PC-3 (cell line): ENCODE measurements at regions not wholly inside any gene's neighbourhood (a gene's known extent, or its start where the extent isn't known, plus 50 kb on each side); places are given as distances from the start of the nearest gene placed in this dataset.
"Not testable (repeated sequence)": the region's sequence is repeated elsewhere in the genome, so short reads cannot be mapped to it uniquely, and the experiment has no call there.

ENCODE experiments used
- ATAC-seq: fragments of 200-7000 bp; cut with Tn5 transposase; 2 replicates; pipeline ENCODE4 v1.9.1; 2020; ENCODE audit warnings: mild to moderate bottlenecking, moderate library complexity
- BruUV-seq: library from RNA; stranded (reverse); fragments of 400-500 nt; replicated peaks from 2 replicates; lab custom pipeline; 2021; lab: Mats Ljungman, UMichigan
- CTCF ChIA-PET: fragments of 300-600 bp; sonication (Branson Sonifier 250); formaldehyde crosslinking; loops from one replicate; lab custom pipeline; 2022; ENCODE audit warnings: antibody characterized with exemption; lab: Charles Lee
- POLR2A ChIA-PET: fragments of 300-600 bp; sonication (Branson Sonifier 250); formaldehyde crosslinking; loops from one replicate; lab custom pipeline; 2022; ENCODE audit warnings: antibody characterized with exemption; ENCODE audit not compliant: unreplicated experiment; lab: Charles Lee
- DNase-seq: peaks from one replicate; pipeline ENCODE4 v3.0.0-alpha.2; 2015
- H2AFZ ChIP-seq: fragments of 300-600 bp; sonication (generic); 2 replicates; pipeline ENCODE4 v1.6.0; 2016; ENCODE audit warnings: antibody characterized with exemption, low read length
- H3F3A ChIP-seq: fragments of 300-600 bp; sonication (generic); one replicate; pipeline ENCODE4 v1.6.0; 2017; ENCODE audit warnings: antibody characterized with exemption, low read length, control low read depth, mild to moderate bottlenecking; ENCODE audit not compliant: unreplicated experiment
- H3K27ac ChIP-seq: fragments of 300-600 bp; sonication (generic); 2 replicates; pipeline ENCODE4 v1.5.1; 2016; ENCODE audit warnings: mild to moderate bottlenecking, low read length
- H3K27me3 ChIP-seq: fragments of 300-600 bp; sonication (generic); 2 replicates; pipeline ENCODE4 v1.6.1; 2016; ENCODE audit warnings: low read length, mixed read lengths
- H3K36me3 ChIP-seq: fragments of 300-600 bp; sonication (generic); 2 replicates; pipeline ENCODE4 v1.6.1; 2016; ENCODE audit warnings: low read depth, mixed run types, low read length, mixed read lengths
- H3K4me1 ChIP-seq: fragments of 300-600 bp; sonication (generic); 2 replicates; pipeline ENCODE4 v1.5.1; 2016; ENCODE audit warnings: low read length; ENCODE audit not compliant: insufficient read depth
- H3K4me2 ChIP-seq: fragments of 300-600 bp; sonication (generic); 2 replicates; pipeline ENCODE4 v1.6.0; 2016; ENCODE audit warnings: low read length
- H3K4me3 ChIP-seq: fragments of 300-600 bp; sonication (generic); 2 replicates; pipeline ENCODE4 v1.5.1; 2016; ENCODE audit warnings: mild to moderate bottlenecking, low read length, mixed read lengths
- H3K79me2 ChIP-seq: fragments of 300-600 bp; sonication (generic); 2 replicates; pipeline ENCODE4 v1.6.1; 2017; ENCODE audit warnings: low read length, mixed read lengths
- H3K9ac ChIP-seq: fragments of 300-600 bp; sonication (generic); 2 replicates; pipeline ENCODE4 v1.6.0; 2016; ENCODE audit warnings: mild to moderate bottlenecking, low read length
- H3K9me2 ChIP-seq: fragments of 300-600 bp; sonication (generic); replicated peaks from 2 replicates; pipeline ENCODE4 v1.6.1; 2016; ENCODE audit warnings: mixed run types, low read length, mixed read lengths
- H3K9me3 ChIP-seq: fragments of 300-600 bp; sonication (generic); 2 replicates; pipeline ENCODE4 v1.6.1; 2016; ENCODE audit warnings: low read length, mixed read lengths
- H4K20me1 ChIP-seq: fragments of 300-600 bp; sonication (generic); 2 replicates; pipeline ENCODE4 v1.6.1; 2016; ENCODE audit warnings: low read length, mixed read lengths
- EZH2 ChIP-seq: fragments of 300-600 bp; sonication (generic); IDR thresholded peaks from one replicate; pipeline ENCODE4 v1.6.1; 2017; ENCODE audit warnings: antibody characterized with exemption, mild to moderate bottlenecking, low read length; ENCODE audit not compliant: unreplicated experiment
- EZH2phosphoT487 ChIP-seq: fragments of 300-600 bp; sonication (generic); IDR thresholded peaks from 2 replicates; pipeline ENCODE4 v1.6.1; 2018; ENCODE audit warnings: mild to moderate bottlenecking, antibody characterized with exemption, low read length, borderline replicate concordance
- intact Hi-C: fragments of 100-400 bp; cut with micrococcal nuclease; formaldehyde crosslinking; loops from 2 replicates; pipeline ENCODE4 v1.9.0; 2023
- TF ChIP-seq, protein P1 (sequence below): fragments of 300-600 bp; sonication (generic); conservative IDR thresholded peaks from 2 replicates; pipeline ENCODE4 v1.5.1; 2017; ENCODE audit warnings: antibody characterized with exemption, low read depth, mild to moderate bottlenecking, low read length

DNA sequence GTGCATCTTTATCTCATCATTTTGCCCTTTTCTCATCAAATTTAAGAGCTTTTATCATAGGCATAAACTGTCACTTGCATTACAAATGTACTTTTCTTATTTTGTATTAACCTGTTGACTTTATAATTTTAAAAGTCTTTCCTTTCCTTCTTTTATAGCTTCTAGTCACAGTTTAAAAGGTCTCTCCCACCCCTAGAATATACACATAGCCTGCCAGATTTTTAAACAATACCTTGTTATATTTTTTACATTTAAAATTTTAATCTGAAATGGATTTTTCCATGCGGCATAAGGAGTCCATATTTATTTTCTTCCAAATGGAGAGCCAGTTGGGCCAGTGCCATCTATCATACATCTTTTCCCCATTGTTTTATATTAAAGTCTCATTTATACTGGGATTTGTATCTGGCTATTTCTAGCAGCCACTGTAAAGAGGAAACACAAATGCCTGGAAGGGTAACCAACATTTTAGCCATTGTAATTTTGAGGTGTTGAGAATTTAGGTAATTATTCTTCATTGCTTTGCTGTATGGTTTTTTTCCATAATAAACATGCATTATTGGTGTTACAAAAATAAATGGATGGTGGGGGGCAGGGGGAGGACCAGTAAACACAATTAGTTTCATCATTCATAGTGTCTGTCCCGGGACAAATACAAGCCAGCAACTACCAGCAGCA, 92.8 kb downstream of the CCDC71L start:
- Histone ChIP-seq H3K27me3 (no peaks in the 10 kb centered on the region), H3K4me3 (no peak overlapping the region), H3K36me3 (no peaks in the 10 kb centered on the region), H2AFZ (peak overlapping the region; percentile 32; the same call in 1 of the 2 replicates), H3K9ac (no peak overlapping the region), H3F3A (no peaks in the 10 kb centered on the region), H3K9me3 (no peaks in the 10 kb centered on the region), H3K27ac (no peak overlapping the region), H3K4me2 (no peak overlapping the region), H3K4me1 (peaks cover 11% of the 10 kb centered on the region), H3K79me2 (no peaks in the 10 kb centered on the region), H4K20me1 (no peaks in the 10 kb centered on the region), H3K9me2 (no peaks in the 10 kb centered on the region)
- DNase-seq (no peak), ATAC-seq (peak; percentile 11; the same call in 1 of the 2 replicates)
- ChIA-PET POLR2A (interaction anchor here (0.6 kb wide), 1 partner anchor 456 kb away, joined by 19 read pairs; the partner anchor contains the start of gene SYPL1), CTCF (interaction anchor here (1.2 kb wide), 1 partner anchor 392 kb away, joined by 4 read pairs; no protein-coding TSS in a partner anchor)
- BruUV-seq, result TSS peak; percentile 80
- TF ChIP-seq EZH2 (no peak), EZH2phosphoT487 (no peak)
- TF ChIP-seq, protein P1, sequence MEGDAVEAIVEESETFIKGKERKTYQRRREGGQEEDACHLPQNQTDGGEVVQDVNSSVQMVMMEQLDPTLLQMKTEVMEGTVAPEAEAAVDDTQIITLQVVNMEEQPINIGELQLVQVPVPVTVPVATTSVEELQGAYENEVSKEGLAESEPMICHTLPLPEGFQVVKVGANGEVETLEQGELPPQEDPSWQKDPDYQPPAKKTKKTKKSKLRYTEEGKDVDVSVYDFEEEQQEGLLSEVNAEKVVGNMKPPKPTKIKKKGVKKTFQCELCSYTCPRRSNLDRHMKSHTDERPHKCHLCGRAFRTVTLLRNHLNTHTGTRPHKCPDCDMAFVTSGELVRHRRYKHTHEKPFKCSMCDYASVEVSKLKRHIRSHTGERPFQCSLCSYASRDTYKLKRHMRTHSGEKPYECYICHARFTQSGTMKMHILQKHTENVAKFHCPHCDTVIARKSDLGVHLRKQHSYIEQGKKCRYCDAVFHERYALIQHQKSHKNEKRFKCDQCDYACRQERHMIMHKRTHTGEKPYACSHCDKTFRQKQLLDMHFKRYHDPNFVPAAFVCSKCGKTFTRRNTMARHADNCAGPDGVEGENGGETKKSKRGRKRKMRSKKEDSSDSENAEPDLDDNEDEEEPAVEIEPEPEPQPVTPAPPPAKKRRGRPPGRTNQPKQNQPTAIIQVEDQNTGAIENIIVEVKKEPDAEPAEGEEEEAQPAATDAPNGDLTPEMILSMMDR, result no peak
- intact Hi-C loops, result loop anchor here (1.0 kb wide), 1 partner anchor 52 kb away; no protein-coding TSS in a partner anchor

DNA sequence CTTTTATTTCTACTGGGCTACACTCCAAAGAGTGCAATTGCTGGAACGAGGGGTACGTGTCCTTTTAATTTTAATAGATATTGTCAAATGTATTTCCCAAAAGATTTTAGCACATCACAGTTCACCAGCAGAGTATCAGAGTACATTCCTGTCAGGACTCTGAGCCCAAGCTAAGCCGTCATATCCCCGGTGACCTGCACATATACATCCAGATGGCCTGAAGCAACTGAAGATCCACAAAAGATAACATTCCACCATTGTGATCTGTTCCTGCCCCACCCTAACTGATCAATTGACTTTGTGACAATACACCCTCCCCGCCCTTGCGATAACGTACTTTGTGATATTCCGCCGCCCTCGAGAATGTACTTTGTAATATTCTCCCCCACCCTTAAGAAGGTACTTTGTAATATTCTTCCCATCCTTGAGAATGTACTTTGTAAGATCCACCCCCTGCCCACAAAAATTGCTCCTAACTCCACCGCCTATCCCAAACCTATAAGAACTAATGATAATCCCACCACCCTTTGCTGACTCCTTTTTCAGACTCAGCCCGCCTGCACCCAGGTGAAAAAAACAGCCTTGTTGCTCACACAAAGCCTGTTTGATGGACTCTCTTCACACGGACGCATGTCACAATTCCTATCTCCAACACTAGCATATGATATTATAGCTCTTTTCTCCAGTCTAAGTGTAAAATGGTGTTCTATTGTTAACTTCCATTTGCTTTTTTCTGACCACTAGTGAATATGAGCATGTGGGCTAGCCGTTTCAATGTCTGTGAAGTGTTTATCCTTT, 93.6 kb downstream of the CCDC71L start:
- H3K27me3 ChIP-seq, H3F3A ChIP-seq, H3K36me3 ChIP-seq, H3K4me2 ChIP-seq, DNase-seq, H4K20me1 ChIP-seq, H3K9ac ChIP-seq, H3K4me3 ChIP-seq, H3K79me2 ChIP-seq, ATAC-seq, H3K9me3 ChIP-seq, BruUV-seq, H3K9me2 ChIP-seq, H2AFZ ChIP-seq, H3K27ac ChIP-seq, POLR2A ChIA-PET: not testable (repeated sequence)
- peaks cover 11% of the 10 kb centered on the region for H3K4me1 ChIP-seq
- intact Hi-C loops, result loop anchor here (1.0 kb wide), 1 partner anchor 53 kb away; no protein-coding TSS in a partner anchor
- CTCF ChIA-PET, result interaction anchor here (1.2 kb wide), 1 partner anchor 391 kb away, joined by 4 read pairs; no protein-coding TSS in a partner anchor

DNA sequence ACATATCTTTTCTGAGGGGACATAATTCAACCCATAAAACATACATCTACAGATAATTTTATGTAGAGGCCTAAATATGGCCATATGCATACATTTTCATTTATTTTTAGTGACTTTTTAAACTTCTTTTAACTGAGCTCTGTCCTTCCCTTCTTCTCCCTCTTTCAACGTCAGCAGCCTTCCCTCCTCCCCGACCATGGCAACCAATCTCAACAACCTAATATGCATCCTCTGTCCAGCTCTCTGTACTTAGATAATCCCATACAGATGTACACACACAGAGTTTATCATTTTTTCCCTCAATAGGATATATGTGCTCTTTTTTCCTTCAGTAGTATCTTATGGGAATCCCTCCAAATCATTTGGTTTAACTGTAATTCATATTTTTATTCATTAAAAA, 94.3 kb downstream of the CCDC71L start:
- BruUV-seq, result no TSS peak
- Histone ChIP-seq H3F3A (no peaks in the 10 kb centered on the region), H4K20me1 (no peaks in the 10 kb centered on the region), H3K27me3 (no peaks in the 10 kb centered on the region), H3K9me2 (no peaks in the 10 kb centered on the region), H3K9ac (no peak overlapping the region), H3K36me3 (no peaks in the 10 kb centered on the region), H2AFZ (no peak overlapping the region), H3K27ac (no peak overlapping the region), H3K4me3 (no peak overlapping the region), H3K79me2 (no peaks in the 10 kb centered on the region), H3K9me3 (no peaks in the 10 kb centered on the region), H3K4me2 (no peak overlapping the region), H3K4me1 (peaks cover 11% of the 10 kb centered on the region)
- no peak for DNase-seq
- intact Hi-C loops, result no loop called here
- POLR2A ChIA-PET, result interaction anchor here (0.7 kb wide), 1 partner anchor 670 kb away, joined by 4 read pairs; no protein-coding TSS in a partner anchor
- CTCF ChIA-PET, result no interaction called here
- ATAC-seq, result no peak
- TF ChIP-seq EZH2phosphoT487 (no peak), EZH2 (no peak)
- TF ChIP-seq, protein P1, result no peak
